SKM-1 (cell line): ENCODE measurements at regions not wholly inside any gene's neighbourhood (a gene's known extent, or its start where the extent isn't known, plus 50 kb on each side); places are given as distances from the start of the nearest gene placed in this dataset.

Experiments used
- DNase-seq: peaks from one replicate; lab custom pipeline; 2025; ENCODE audit not compliant: unreplicated experiment; lab: John Stamatoyannopoulos, UW

- no peak for DNase-seq
Measured at GRCh38 chr2:173854840-173855239, 110.3 kb downstream of the SP3 start.

- DNase-seq, result no peak
Measured at GRCh38 chr2:173855661-173856060, 109.5 kb downstream of the SP3 start.
